ENCODE measurements at regions not wholly inside any gene's neighbourhood (a gene's known extent, or its start where the extent isn't known, plus 50 kb on each side); places are given as distances from the start of the nearest gene placed in this dataset.

GRCh38 chrX:140342410-140342809 is 162.5 kb downstream of the SOX3 start:
- no peak for ATAC-seq
- TF ChIP-seq PATZ1 (CRISPR knock-in tag; IDR thresholded peaks at IDR 0.05; ENCODE audit: borderline replicate concordance) = no peak
- TF ChIP-seq OSR1 (CRISPR knock-in tag; IDR thresholded peaks at IDR 0.05) = no peak
- TF ChIP-seq ZC3H10 (CRISPR knock-in tag; IDR thresholded peaks at IDR 0.05) = no peak
- no peak for TF ChIP-seq ZFP30 (CRISPR knock-in tag; IDR thresholded peaks at IDR 0.05)
- no peak for TF ChIP-seq PPARA (CRISPR knock-in tag; IDR thresholded peaks at IDR 0.05; ENCODE audit: borderline replicate concordance)

GRCh38 chrX:140337263-140337662 is 167.6 kb downstream of the SOX3 start:
- ATAC-seq = no peak
- TF ChIP-seq OSR1 (CRISPR knock-in tag; IDR thresholded peaks at IDR 0.05) = no peak

- no peak for TF ChIP-seq CSDC2 (CRISPR knock-in tag; IDR thresholded peaks at IDR 0.05)
- TF ChIP-seq TCF4 (CRISPR knock-in tag; IDR thresholded peaks at IDR 0.05; ENCODE audit: borderline replicate concordance) = no peak
- no peak for TF ChIP-seq SNAI2 (CRISPR knock-in tag; IDR thresholded peaks at IDR 0.05)
- no peak for TF ChIP-seq CSRNP3 (CRISPR knock-in tag; IDR thresholded peaks at IDR 0.05)
- TF ChIP-seq BACH2 (CRISPR knock-in tag; IDR thresholded peaks at IDR 0.05; ENCODE audit: borderline replicate concordance) = no peak
- no peak for TF ChIP-seq ESRRG (CRISPR knock-in tag; IDR thresholded peaks at IDR 0.05)
- TF ChIP-seq ZFP30 (CRISPR knock-in tag; IDR thresholded peaks at IDR 0.05) = no peak
- no peak for TF ChIP-seq POU6F1 (CRISPR knock-in tag; IDR thresholded peaks at IDR 0.05; ENCODE audit: borderline replicate concordance, low read depth)
- no peak for TF ChIP-seq ZNF8 (CRISPR knock-in tag; IDR thresholded peaks at IDR 0.05)
- no peak for TF ChIP-seq GLIS3 (CRISPR knock-in tag; IDR thresholded peaks at IDR 0.05)
- ATAC-seq = no peak
These were observed 186.6 kb downstream of the SOX3 start for GRCh38 chrX:140318296-140318695.

GRCh38 chrX:140317462-140317861 is 187.4 kb downstream of the SOX3 start:
- no peak for ATAC-seq

GRCh38 chrX:140298960-140299825 is 205.7 kb downstream of the SOX3 start:
- TF ChIP-seq ISL1 (CRISPR knock-in tag; IDR thresholded peaks at IDR 0.05) = no peak
- no peak for ATAC-seq

More at GRCh38 chrX:140317462-140317861, 187.4 kb downstream of the SOX3 start:
- TF ChIP-seq POU6F1 (CRISPR knock-in tag; IDR thresholded peaks at IDR 0.05; ENCODE audit: borderline replicate concordance, low read depth) (no peak), GLIS3 (CRISPR knock-in tag; IDR thresholded peaks at IDR 0.05) (no peak), ESRRG (CRISPR knock-in tag; IDR thresholded peaks at IDR 0.05) (no peak)

- no peak for TF ChIP-seq CSDC2 (CRISPR knock-in tag; IDR thresholded peaks at IDR 0.05)
- TF ChIP-seq TOX (CRISPR knock-in tag; IDR thresholded peaks at IDR 0.05; ENCODE audit: borderline replicate concordance) = no peak
- TF ChIP-seq TCF4 (CRISPR knock-in tag; IDR thresholded peaks at IDR 0.05; ENCODE audit: borderline replicate concordance) = no peak
- no peak for TF ChIP-seq PATZ1 (CRISPR knock-in tag; IDR thresholded peaks at IDR 0.05; ENCODE audit: borderline replicate concordance)
- no peak for TF ChIP-seq ZC3H10 (CRISPR knock-in tag; IDR thresholded peaks at IDR 0.05)
These were observed 207.6 kb downstream of the SOX3 start for GRCh38 chrX:140297273-140297672.

More at GRCh38 chrX:140297273-140297672, 207.6 kb downstream of the SOX3 start:
- ATAC-seq = no peak
